ENCODE measurements at regions not wholly inside any gene's neighbourhood (a gene's known extent, or its start where the extent isn't known, plus 50 kb on each side); places are given as distances from the start of the nearest gene placed in this dataset.

DNA sequence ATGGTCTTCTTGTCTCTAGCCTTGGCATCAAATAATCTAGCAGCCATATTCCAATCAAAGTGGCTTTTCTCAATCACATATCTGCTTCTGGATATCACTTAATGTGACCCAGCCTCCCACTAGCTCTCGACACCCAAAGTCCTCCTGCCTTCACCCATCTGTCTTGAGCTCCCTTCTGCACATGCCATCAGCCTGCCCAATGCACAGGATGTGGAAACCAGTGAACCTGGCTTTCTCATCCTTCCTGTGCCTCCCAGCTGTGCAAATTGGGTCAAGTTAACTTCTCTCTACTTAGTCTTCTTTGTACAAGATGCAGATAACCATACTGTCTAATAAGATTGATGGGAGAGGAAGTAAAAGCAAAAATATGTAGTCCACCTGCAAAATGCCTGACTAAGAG is 257.9 kb upstream of the PITRM1 start:
- TF ChIP-seq, protein P1, sequence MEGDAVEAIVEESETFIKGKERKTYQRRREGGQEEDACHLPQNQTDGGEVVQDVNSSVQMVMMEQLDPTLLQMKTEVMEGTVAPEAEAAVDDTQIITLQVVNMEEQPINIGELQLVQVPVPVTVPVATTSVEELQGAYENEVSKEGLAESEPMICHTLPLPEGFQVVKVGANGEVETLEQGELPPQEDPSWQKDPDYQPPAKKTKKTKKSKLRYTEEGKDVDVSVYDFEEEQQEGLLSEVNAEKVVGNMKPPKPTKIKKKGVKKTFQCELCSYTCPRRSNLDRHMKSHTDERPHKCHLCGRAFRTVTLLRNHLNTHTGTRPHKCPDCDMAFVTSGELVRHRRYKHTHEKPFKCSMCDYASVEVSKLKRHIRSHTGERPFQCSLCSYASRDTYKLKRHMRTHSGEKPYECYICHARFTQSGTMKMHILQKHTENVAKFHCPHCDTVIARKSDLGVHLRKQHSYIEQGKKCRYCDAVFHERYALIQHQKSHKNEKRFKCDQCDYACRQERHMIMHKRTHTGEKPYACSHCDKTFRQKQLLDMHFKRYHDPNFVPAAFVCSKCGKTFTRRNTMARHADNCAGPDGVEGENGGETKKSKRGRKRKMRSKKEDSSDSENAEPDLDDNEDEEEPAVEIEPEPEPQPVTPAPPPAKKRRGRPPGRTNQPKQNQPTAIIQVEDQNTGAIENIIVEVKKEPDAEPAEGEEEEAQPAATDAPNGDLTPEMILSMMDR (IDR thresholded peaks at IDR 0.05; ENCODE audit: extremely low read depth in 1 of 2, insufficient read depth in 1 of 2, low read depth in 1 of 2, low read length in 2 of 2): no peak
- TF ChIP-seq POLR2AphosphoS5 (IDR thresholded peaks at IDR 0.05; ENCODE audit: insufficient read depth, low read depth, low read length) (no peak), JUN (IDR thresholded peaks at IDR 0.05; ENCODE audit: borderline replicate concordance, insufficient read depth, insufficient read length, low read depth) (no peak)
